GM21423 (cell line): ENCODE measurements at regions not wholly inside any gene's neighbourhood (a gene's known extent, or its start where the extent isn't known, plus 50 kb on each side); places are given as distances from the start of the nearest gene placed in this dataset.

ENCODE experiments used
- ATAC-seq: cut with Tn5 transposase; IDR thresholded peaks from one replicate; pipeline ENCODE4 v1.9.1; 2021; ENCODE audit warnings: mild to moderate bottlenecking, moderate library complexity; ENCODE audit not compliant: unreplicated experiment

DNA sequence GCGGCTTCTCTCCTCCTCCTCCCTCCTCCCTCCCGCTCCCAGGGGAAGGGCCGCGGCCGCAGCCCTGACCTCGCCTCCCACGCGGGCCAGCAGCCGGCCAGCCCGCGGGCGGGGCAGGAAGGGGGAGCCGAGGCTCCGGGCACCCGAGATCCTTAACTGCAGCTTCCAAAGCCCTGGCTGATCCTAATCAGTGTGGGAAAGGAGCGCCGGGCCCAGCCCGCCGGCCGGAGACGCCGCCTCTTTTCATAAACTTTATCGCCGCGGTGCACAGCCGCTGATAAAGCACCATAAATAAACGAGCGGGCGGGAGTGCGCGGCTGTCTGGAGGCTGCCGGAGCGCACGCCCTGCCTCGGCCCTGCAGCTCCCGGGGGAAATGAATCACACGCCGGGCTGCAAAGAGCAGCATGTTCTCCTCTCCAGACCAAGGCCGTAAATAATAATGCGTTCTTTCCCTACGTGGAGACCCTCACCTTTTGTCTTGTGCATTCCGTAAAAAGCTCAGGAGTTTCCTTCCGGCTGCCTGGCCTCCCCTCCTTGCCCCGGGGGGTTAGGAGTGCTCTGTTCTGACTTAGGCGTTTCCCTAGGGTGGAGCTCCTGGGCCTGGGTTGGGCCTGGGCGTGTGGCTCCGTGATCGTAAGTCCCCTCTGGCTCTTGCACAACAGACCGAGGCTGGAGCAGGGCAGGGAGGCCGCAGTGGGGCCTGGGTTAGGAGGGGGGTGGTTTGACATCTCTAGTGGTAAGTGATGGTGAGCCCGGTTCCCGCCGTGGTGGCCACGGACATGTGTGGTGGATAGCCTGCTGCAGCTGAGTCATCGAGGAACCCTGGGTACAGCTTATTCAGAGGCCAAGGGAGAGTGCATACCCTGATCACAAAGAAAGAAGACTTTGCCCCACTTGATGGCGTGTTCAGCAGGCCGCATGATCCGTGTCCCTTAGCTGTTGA, 132.6 kb upstream of the HES1 start:
- ATAC-seq: peak; percentile 70

DNA sequence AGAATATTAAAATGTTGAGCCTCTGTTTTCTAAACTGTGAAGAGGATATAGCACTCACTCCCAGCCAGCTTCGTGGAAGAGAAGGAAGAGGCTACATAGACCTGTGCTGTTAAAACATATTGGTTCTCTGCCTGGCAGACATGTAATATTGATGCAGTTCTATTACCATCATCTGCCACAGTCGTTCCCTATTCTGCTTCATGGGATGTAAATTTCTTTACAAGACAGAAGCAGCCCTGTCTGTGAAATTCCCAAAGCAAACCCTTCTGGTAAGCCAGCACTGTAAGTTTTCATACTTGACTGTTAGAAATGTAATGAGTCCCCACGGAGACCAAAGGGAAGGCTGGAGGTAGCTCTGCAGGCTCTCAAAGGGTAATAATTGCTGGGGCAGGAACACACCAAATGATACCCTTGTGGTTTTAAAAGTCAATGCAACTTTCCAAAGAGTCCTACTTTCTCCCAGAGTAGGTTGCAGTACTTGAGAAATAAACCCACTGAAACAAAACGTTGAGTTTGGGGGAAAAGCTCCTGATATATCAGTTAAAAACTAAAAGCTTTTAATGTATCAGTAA, 129.9 kb upstream of the HES1 start:
- ATAC-seq: no peak

GRCh38 chr3:194007592-194008337, 128.2 kb upstream of the HES1 start:
- ATAC-seq: no peak

- no peak for ATAC-seq
Observed at GRCh38 chr3:194009019-194009418, 126.9 kb upstream of the HES1 start.

DNA sequence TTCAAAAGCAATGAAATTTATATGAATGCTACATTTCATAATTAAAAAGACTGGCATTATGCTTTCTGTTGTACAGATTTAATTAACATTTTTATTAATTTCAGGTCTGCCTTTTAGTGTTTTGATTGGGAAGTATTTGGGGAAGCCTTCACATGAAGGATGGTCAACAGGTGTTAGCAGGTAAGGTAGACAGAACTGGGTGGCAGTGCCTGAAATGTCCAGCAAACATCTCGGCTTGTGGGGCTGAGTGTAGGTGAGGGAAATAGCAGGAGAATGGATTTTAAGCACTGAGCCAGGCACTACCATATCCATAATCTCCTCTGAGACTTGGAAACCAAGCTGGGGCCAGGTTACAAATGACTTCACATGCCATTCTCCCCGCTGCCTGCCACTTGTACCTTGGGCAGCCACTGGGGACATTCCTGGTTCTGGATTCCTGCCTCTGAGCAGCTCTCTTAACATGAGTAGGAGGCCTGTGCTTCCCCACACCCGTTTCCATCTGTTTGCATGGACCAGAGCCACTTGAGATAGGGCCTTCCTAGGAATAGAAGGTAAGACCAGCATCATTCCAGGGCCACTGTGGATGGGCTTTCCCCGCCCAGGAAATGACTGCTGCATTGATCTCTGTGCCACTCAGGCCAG, 125.9 kb upstream of the HES1 start:
- no peak for ATAC-seq

- ATAC-seq: no peak
Observed at GRCh38 chr3:194011807-194012206, 124.1 kb upstream of the HES1 start.

- no peak for ATAC-seq
Observed at GRCh38 chr3:194013928-194014327, 122.0 kb upstream of the HES1 start.

GRCh38 chr3:194014756-194015155, 121.2 kb upstream of the HES1 start:
- no peak for ATAC-seq

DNA sequence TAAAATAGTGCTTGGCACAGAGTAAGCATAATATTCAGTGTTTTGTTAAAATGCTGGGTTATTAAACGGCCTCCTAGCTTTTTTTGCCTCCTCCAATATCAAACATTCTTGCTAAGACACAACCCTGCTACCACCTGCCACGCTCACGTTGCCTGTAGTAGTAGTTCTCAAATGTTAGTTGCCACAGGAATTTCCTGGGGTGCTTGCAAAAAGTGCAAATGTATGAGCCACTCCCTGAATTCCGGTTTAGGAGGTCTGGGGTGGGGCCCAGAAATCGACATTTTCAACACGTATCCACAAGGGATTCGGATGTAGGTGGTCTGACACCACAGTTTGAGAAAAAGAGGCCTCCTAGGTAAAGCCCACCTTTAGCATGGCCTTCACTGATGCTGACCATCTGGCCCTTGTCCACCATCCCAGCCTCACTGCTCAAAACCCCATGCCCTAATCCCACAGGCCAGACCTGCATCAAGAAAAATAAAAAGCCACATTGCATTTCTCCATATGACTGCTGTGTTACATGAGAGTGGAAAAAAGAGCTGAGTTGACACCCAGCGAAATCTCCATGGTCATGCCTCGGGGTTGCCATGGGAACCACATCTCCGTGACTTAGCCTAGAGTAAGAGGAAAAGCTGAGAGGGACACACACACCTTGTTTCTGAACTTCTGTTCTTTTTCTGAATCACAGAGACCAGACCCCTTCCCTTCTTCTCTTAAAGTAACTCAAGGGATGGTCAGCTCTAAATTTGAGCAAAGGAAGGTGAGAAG, 116.4 kb upstream of the HES1 start:
- no peak for ATAC-seq

DNA sequence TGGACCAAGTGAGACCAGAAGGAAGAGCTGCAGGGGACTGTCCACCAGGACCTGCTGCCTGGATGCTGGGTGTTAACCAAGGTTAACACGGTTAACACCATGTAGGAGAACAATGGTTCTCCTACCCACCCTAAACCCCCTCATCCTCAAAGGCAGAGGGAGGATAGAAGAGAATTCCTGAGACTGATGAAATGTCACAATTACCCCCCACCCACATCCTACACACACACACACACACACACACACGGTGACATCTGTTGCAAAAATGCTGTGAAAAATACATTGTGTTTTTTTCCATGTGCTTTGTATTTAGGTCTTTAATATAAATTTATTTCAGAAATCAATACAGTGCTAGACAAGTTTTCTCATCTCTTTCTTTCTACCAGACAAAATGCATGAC, 113.9 kb upstream of the HES1 start:
- no peak for ATAC-seq

GRCh38 chr3:194022816-194023215, 113.1 kb upstream of the HES1 start:
- ATAC-seq: no peak

DNA sequence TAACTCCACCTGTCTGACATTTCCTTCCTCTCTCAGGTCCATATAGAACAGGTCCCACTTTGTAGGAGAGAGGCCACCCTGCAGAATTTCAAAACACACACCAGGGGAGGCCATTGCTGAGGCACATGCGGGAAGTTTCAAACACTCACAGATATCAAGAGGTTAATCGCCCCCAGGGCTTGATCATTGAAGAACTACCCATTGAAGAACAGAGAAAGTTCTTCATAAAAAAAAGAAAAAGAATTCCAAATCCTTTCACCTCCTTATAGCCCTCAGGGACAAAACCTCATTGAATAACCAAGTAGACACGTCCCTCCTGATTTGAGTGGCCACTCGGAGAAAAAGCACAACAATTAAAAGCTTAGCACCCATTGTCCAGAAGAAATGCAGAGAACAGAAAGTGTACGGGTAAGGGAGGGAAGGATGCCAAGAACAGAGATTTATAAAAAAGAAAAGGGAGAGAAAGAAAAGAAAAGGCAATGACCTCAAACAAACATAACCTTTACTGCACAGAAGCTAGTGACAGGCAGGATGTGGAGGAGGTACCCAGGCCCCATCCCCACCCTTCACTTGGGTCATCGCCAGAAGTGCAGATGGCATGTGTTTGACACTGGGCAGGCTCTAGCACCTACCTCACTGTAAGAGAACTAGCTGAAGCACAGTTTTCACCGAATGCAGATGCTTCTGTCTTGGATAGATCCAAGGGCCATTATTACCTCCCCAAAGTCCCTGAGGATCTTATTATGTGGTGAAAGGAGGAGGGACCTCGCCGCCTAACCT, 112.3 kb upstream of the HES1 start:
- ATAC-seq: no peak

DNA sequence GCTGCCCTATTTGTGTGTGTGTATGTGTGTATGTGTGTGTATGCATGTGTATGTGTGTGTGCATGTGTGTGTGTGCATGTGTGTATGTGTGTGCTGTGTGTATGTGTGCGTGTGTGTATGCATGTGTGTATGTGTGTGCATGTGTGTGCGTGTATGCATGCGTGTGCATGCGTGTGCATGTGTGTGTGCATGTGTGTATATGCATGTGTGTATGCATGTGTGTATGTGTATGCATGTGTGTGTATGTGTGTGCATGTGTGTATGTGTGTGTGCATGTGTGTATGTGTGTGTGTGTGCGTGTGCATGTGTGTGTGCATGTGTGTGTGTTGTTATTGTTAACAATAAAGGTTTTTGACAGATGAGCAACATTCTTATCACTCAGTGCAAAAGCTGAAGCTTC, 110.8 kb upstream of the HES1 start:
- no peak for ATAC-seq

GRCh38 chr3:194025951-194026350, 110.0 kb upstream of the HES1 start:
- no peak for ATAC-seq

GRCh38 chr3:194028434-194029004, 107.4 kb upstream of the HES1 start:
- no peak for ATAC-seq

GRCh38 chr3:194029846-194030245, 106.1 kb upstream of the HES1 start:
- ATAC-seq: no peak

- ATAC-seq: no peak
Observed at GRCh38 chr3:194030372-194030771, 105.6 kb upstream of the HES1 start.

DNA sequence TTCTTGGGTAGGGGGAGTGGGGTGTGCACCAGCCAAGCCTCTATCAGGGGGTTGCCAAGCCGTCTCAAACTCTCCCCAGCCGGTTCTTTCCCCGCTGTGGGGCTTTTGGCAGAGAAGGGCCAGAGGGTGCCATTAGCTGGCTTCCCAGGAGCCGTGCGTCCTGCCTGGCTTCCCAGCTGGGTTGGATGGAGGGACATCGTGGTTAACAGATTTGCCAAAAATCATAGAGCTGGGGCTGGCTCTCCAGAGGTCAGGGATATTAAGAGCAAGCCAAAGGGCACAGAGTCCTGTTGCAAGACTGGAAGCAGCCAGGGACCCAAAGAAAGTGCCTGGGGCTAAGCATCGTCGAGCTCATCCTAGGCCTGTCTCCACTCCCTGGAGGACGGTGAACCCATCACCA, 104.6 kb upstream of the HES1 start:
- no peak for ATAC-seq

DNA sequence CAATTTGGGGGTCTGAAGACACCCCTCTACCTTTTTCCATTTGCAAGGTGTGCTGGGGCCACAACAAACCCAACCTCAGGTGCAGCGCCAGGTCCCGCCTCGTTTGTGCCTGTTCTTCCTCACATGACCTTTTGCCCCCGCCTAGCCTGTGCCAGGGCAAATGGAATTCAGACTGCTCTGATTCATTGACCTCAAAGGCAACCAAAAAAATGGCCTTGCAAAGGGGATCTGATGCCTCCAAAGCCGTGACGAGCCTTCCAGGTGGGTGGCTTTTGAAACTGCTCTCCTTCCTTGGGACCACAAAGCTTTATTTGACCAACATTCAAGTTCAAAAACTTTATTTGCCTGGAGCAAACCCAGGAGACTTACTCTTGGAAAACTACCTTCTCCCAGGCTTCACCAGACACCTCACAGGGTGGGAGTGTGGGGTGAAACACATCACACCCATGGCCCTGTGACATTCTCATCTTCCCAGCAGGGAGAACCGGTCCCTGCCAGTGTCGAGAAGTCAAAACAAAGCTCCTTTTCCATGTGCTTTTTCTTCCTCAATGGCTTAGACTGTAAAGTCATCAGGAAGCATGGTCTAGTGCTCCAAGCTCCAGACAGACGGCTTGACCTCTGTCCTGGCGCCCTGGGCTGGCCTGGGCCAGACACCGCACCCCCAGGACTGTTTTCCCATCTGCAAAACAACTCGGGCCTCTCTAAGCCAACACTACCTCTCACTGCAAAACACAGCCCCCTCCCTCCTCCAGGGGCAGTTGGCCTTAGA, 103.9 kb upstream of the HES1 start:
- ATAC-seq: no peak
